ENCODE measurements at regions not wholly inside any gene's neighbourhood (a gene's known extent, or its start where the extent isn't known, plus 50 kb on each side); places are given as distances from the start of the nearest gene placed in this dataset.

- TF ChIP-seq, protein P1, sequence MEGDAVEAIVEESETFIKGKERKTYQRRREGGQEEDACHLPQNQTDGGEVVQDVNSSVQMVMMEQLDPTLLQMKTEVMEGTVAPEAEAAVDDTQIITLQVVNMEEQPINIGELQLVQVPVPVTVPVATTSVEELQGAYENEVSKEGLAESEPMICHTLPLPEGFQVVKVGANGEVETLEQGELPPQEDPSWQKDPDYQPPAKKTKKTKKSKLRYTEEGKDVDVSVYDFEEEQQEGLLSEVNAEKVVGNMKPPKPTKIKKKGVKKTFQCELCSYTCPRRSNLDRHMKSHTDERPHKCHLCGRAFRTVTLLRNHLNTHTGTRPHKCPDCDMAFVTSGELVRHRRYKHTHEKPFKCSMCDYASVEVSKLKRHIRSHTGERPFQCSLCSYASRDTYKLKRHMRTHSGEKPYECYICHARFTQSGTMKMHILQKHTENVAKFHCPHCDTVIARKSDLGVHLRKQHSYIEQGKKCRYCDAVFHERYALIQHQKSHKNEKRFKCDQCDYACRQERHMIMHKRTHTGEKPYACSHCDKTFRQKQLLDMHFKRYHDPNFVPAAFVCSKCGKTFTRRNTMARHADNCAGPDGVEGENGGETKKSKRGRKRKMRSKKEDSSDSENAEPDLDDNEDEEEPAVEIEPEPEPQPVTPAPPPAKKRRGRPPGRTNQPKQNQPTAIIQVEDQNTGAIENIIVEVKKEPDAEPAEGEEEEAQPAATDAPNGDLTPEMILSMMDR (IDR thresholded peaks at IDR 0.05), result no peak
- TF ChIP-seq POLR2A (IDR thresholded peaks at IDR 0.05), result no peak
Observed at GRCh38 chr11:23789200-23789853, 707.5 kb upstream of the LUZP2 start.
